PC-3 (cell line): ENCODE measurements at regions not wholly inside any gene's neighbourhood (a gene's known extent, or its start where the extent isn't known, plus 50 kb on each side); places are given as distances from the start of the nearest gene placed in this dataset.

Experiments
- ATAC-seq: fragments of 200-7000 bp; cut with Tn5 transposase; 2 replicates; pipeline ENCODE4 v1.9.1; 2020; ENCODE audit warnings: mild to moderate bottlenecking, moderate library complexity
- BruUV-seq: library from RNA; stranded (reverse); fragments of 400-500 nt; replicated peaks from 2 replicates; lab custom pipeline; 2021; lab: Mats Ljungman, UMichigan
- CTCF ChIA-PET: fragments of 300-600 bp; sonication (Branson Sonifier 250); formaldehyde crosslinking; loops from one replicate; lab custom pipeline; 2022; ENCODE audit warnings: antibody characterized with exemption; lab: Charles Lee
- POLR2A ChIA-PET: fragments of 300-600 bp; sonication (Branson Sonifier 250); formaldehyde crosslinking; loops from one replicate; lab custom pipeline; 2022; ENCODE audit warnings: antibody characterized with exemption; ENCODE audit not compliant: unreplicated experiment; lab: Charles Lee
- DNase-seq: peaks from one replicate; pipeline ENCODE4 v3.0.0-alpha.2; 2015
- H2AFZ ChIP-seq: fragments of 300-600 bp; sonication (generic); 2 replicates; pipeline ENCODE4 v1.6.0; 2016; ENCODE audit warnings: antibody characterized with exemption, low read length
- H3F3A ChIP-seq: fragments of 300-600 bp; sonication (generic); one replicate; pipeline ENCODE4 v1.6.0; 2017; ENCODE audit warnings: antibody characterized with exemption, low read length, control low read depth, mild to moderate bottlenecking; ENCODE audit not compliant: unreplicated experiment
- H3K27ac ChIP-seq: fragments of 300-600 bp; sonication (generic); 2 replicates; pipeline ENCODE4 v1.5.1; 2016; ENCODE audit warnings: mild to moderate bottlenecking, low read length
- H3K27me3 ChIP-seq: fragments of 300-600 bp; sonication (generic); 2 replicates; pipeline ENCODE4 v1.6.1; 2016; ENCODE audit warnings: low read length, mixed read lengths
- H3K36me3 ChIP-seq: fragments of 300-600 bp; sonication (generic); 2 replicates; pipeline ENCODE4 v1.6.1; 2016; ENCODE audit warnings: low read depth, mixed run types, low read length, mixed read lengths
- H3K4me1 ChIP-seq: fragments of 300-600 bp; sonication (generic); 2 replicates; pipeline ENCODE4 v1.5.1; 2016; ENCODE audit warnings: low read length; ENCODE audit not compliant: insufficient read depth
- H3K4me2 ChIP-seq: fragments of 300-600 bp; sonication (generic); 2 replicates; pipeline ENCODE4 v1.6.0; 2016; ENCODE audit warnings: low read length
- H3K4me3 ChIP-seq: fragments of 300-600 bp; sonication (generic); 2 replicates; pipeline ENCODE4 v1.5.1; 2016; ENCODE audit warnings: mild to moderate bottlenecking, low read length, mixed read lengths
- H3K79me2 ChIP-seq: fragments of 300-600 bp; sonication (generic); 2 replicates; pipeline ENCODE4 v1.6.1; 2017; ENCODE audit warnings: low read length, mixed read lengths
- H3K9ac ChIP-seq: fragments of 300-600 bp; sonication (generic); 2 replicates; pipeline ENCODE4 v1.6.0; 2016; ENCODE audit warnings: mild to moderate bottlenecking, low read length
- H3K9me2 ChIP-seq: fragments of 300-600 bp; sonication (generic); replicated peaks from 2 replicates; pipeline ENCODE4 v1.6.1; 2016; ENCODE audit warnings: mixed run types, low read length, mixed read lengths
- H3K9me3 ChIP-seq: fragments of 300-600 bp; sonication (generic); 2 replicates; pipeline ENCODE4 v1.6.1; 2016; ENCODE audit warnings: low read length, mixed read lengths
- H4K20me1 ChIP-seq: fragments of 300-600 bp; sonication (generic); 2 replicates; pipeline ENCODE4 v1.6.1; 2016; ENCODE audit warnings: low read length, mixed read lengths
- EZH2 ChIP-seq: fragments of 300-600 bp; sonication (generic); IDR thresholded peaks from one replicate; pipeline ENCODE4 v1.6.1; 2017; ENCODE audit warnings: antibody characterized with exemption, mild to moderate bottlenecking, low read length; ENCODE audit not compliant: unreplicated experiment
- EZH2phosphoT487 ChIP-seq: fragments of 300-600 bp; sonication (generic); IDR thresholded peaks from 2 replicates; pipeline ENCODE4 v1.6.1; 2018; ENCODE audit warnings: mild to moderate bottlenecking, antibody characterized with exemption, low read length, borderline replicate concordance
- intact Hi-C: fragments of 100-400 bp; cut with micrococcal nuclease; formaldehyde crosslinking; loops from 2 replicates; pipeline ENCODE4 v1.9.0; 2023
- TF ChIP-seq, protein P1 (sequence below): fragments of 300-600 bp; sonication (generic); conservative IDR thresholded peaks from 2 replicates; pipeline ENCODE4 v1.5.1; 2017; ENCODE audit warnings: antibody characterized with exemption, low read depth, mild to moderate bottlenecking, low read length

DNA sequence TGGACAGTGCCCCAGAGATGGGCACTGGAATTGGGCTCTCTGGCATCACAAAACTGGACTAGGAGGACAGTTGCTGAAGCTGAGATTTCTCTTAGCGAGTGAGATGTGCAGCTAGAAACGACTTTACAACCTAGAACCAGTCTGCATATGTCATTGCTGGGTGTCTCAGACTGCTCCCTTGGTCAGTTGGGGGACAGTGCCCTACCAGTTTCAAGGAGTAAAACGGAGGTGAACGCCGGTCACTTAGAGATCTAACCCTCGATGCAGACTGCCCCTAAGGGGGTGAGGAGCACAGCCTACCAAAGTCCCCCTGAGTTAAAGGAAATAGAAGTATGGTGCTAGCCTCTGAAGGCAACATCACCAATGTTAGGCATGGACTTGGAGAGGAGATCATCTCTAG is 704.4 kb upstream of the CDH9 start:
- CTCF ChIA-PET = no interaction called here

DNA sequence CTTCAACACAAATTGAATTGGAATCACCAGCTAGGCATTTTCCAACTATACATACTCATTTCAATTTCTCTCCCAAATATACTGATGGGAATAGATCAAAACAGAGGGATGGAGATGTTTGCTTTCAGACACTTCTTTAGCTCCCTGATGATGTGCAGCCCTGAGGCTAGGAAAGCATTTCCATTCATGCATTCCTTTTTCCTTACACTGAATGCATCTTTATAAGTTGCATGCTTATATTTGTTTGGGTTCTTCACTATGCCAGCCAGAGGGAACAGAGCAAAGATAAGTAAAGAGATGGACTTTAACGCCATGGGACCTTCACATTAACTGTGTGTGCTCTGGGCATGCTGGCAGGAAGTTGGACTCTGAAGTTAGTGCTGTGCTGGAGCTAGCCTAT is 696.5 kb upstream of the CDH9 start:
- Histone ChIP-seq H3K4me2 (no peak overlapping the region), H2AFZ (no peak overlapping the region), H3K27me3 (no peaks in the 10 kb centered on the region), H3K4me3 (no peak overlapping the region), H3K4me1 (no peaks in the 10 kb centered on the region), H3K36me3 (no peaks in the 10 kb centered on the region), H3K79me2 (no peaks in the 10 kb centered on the region), H3K9ac (no peak overlapping the region), H3K9me2 (no peaks in the 10 kb centered on the region), H3F3A (no peaks in the 10 kb centered on the region), H3K27ac (no peak overlapping the region), H3K9me3 (no peaks in the 10 kb centered on the region), H4K20me1 (no peaks in the 10 kb centered on the region)
- CTCF ChIA-PET = no interaction called here
- ATAC-seq = no peak
- BruUV-seq = no TSS peak
- TF ChIP-seq, protein P1, sequence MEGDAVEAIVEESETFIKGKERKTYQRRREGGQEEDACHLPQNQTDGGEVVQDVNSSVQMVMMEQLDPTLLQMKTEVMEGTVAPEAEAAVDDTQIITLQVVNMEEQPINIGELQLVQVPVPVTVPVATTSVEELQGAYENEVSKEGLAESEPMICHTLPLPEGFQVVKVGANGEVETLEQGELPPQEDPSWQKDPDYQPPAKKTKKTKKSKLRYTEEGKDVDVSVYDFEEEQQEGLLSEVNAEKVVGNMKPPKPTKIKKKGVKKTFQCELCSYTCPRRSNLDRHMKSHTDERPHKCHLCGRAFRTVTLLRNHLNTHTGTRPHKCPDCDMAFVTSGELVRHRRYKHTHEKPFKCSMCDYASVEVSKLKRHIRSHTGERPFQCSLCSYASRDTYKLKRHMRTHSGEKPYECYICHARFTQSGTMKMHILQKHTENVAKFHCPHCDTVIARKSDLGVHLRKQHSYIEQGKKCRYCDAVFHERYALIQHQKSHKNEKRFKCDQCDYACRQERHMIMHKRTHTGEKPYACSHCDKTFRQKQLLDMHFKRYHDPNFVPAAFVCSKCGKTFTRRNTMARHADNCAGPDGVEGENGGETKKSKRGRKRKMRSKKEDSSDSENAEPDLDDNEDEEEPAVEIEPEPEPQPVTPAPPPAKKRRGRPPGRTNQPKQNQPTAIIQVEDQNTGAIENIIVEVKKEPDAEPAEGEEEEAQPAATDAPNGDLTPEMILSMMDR = no peak
- TF ChIP-seq EZH2phosphoT487 (no peak), EZH2 (no peak)
- intact Hi-C loops = no loop called here
- POLR2A ChIA-PET = no interaction called here
- DNase-seq = no peak

More for the DNA sequence above, 704.4 kb upstream of the CDH9 start:
- no peaks in the 10 kb centered on the region for H3F3A ChIP-seq
- H3K9me2 ChIP-seq = no peaks in the 10 kb centered on the region
- H3K9me3 ChIP-seq = no peaks in the 10 kb centered on the region
- no peak overlapping the region for H2AFZ ChIP-seq
- no peaks in the 10 kb centered on the region for H3K36me3 ChIP-seq
- no peak overlapping the region for H3K27ac ChIP-seq
- H3K4me2 ChIP-seq = no peak overlapping the region
- H3K79me2 ChIP-seq = no peaks in the 10 kb centered on the region
- no peaks in the 10 kb centered on the region for H4K20me1 ChIP-seq
- intact Hi-C loops = no loop called here
- TF ChIP-seq EZH2phosphoT487 = no peak
- TF ChIP-seq, protein P1 = no peak
- no peak for TF ChIP-seq EZH2
- BruUV-seq = no TSS peak
- H3K4me3 ChIP-seq = no peak overlapping the region
- ATAC-seq (no peak), DNase-seq (no peak)
- H3K27me3 ChIP-seq = no peaks in the 10 kb centered on the region
- no peak overlapping the region for H3K9ac ChIP-seq
- no peaks in the 10 kb centered on the region for H3K4me1 ChIP-seq
- POLR2A ChIA-PET = no interaction called here

DNA sequence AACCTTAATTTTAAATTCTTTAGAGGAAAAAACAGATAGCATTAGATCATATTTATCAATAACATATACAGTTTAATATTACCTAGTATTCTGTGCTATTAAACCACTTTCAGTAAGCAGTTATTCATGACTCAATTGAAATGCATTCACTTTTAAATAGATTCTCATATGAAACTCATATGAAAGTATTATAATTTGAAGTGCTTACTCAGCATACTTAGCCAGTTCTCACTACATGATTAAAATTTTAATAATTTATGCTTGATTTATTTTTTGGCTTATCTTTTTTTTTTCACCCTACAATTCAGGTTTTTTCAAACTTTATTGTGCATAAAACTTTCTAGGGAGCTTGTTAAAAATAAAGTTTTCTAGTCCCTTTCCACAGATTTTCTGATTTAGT is 694.9 kb upstream of the CDH9 start:
- no peaks in the 10 kb centered on the region for H4K20me1 ChIP-seq
- no peaks in the 10 kb centered on the region for H3K4me1 ChIP-seq
- no peak for ATAC-seq
- no peaks in the 10 kb centered on the region for H3K36me3 ChIP-seq
- BruUV-seq = no TSS peak
- ChIA-PET CTCF (no interaction called here), POLR2A (no interaction called here)
- no peaks in the 10 kb centered on the region for H3K9me3 ChIP-seq
- no peaks in the 10 kb centered on the region for H3K9me2 ChIP-seq
- intact Hi-C loops = no loop called here
- no peak overlapping the region for H3K4me3 ChIP-seq
- no peak overlapping the region for H2AFZ ChIP-seq
- H3K79me2 ChIP-seq = no peaks in the 10 kb centered on the region
- H3F3A ChIP-seq = no peaks in the 10 kb centered on the region
- no peak overlapping the region for H3K9ac ChIP-seq
- TF ChIP-seq, protein P1 = no peak
- TF ChIP-seq EZH2phosphoT487 (no peak), EZH2 (no peak)
- H3K27me3 ChIP-seq = no peaks in the 10 kb centered on the region
- no peak overlapping the region for H3K4me2 ChIP-seq
- H3K27ac ChIP-seq = no peak overlapping the region
- DNase-seq = no peak
